ENCODE measurements at regions not wholly inside any gene's neighbourhood (a gene's known extent, or its start where the extent isn't known, plus 50 kb on each side); places are given as distances from the start of the nearest gene placed in this dataset.

- TF ChIP-seq POLR2A (IDR thresholded peaks at IDR 0.05; ENCODE audit: low read length) = no peak
- TF ChIP-seq GATA1 (IDR thresholded peaks at IDR 0.05; ENCODE audit: low read depth, low read length) = no peak
These were observed 60.8 kb upstream of the RALGPS2 start for GRCh38 chr1:178664278-178664677.
